GM12864 (cell line): ENCODE measurements at regions not wholly inside any gene's neighbourhood (a gene's known extent, or its start where the extent isn't known, plus 50 kb on each side); places are given as distances from the start of the nearest gene placed in this dataset.

ENCODE experiments used
- DNase-seq: peaks from one replicate; pipeline ENCODE4 v3.0.0-alpha.2; 2011; ENCODE audit warnings: low read depth
- H3K4me3 ChIP-seq: 2 replicates; pipeline ENCODE4 v1.5.1; 2011; ENCODE audit warnings: mild to moderate bottlenecking, low read depth, low read length, control low read depth
- TF ChIP-seq, protein P1 (sequence below): IDR thresholded peaks from 2 replicates; pipeline ENCODE4 v1.5.1; 2011; ENCODE audit warnings: low read depth, mild to moderate bottlenecking, moderate library complexity, low read length, control low read depth, inconsistent platforms; ENCODE audit errors: missing control alignments

GRCh38 chr16:59514651-59515050, 780.5 kb upstream of the GOT2 start:
- DNase-seq = no peak
- H3K4me3 ChIP-seq = no peak overlapping the region
- TF ChIP-seq, protein P1, sequence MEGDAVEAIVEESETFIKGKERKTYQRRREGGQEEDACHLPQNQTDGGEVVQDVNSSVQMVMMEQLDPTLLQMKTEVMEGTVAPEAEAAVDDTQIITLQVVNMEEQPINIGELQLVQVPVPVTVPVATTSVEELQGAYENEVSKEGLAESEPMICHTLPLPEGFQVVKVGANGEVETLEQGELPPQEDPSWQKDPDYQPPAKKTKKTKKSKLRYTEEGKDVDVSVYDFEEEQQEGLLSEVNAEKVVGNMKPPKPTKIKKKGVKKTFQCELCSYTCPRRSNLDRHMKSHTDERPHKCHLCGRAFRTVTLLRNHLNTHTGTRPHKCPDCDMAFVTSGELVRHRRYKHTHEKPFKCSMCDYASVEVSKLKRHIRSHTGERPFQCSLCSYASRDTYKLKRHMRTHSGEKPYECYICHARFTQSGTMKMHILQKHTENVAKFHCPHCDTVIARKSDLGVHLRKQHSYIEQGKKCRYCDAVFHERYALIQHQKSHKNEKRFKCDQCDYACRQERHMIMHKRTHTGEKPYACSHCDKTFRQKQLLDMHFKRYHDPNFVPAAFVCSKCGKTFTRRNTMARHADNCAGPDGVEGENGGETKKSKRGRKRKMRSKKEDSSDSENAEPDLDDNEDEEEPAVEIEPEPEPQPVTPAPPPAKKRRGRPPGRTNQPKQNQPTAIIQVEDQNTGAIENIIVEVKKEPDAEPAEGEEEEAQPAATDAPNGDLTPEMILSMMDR = no peak

DNA sequence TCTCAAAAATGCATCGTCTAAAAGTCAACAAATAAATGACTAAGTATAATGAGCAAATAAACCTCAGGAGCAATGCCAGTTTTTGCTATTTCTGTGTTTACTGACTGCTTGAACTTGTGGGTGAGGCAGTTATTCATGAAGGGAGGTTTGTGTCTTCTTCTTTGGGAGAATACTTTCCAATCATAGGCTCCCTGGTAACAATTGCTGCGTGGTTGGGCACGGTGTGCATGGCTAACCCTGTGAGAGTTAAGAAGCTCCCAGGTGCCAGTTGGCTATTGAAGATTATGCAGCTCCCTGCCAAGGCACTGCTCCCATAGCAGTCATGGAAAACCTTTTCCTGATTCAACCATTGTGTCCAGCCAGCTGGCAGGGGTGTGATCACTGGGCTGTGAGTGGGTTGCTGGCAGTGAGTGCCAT, 775.9 kb upstream of the GOT2 start:
- no peak for DNase-seq
- TF ChIP-seq, protein P1 = no peak

GRCh38 chr16:59500601-59501000, 766.5 kb upstream of the GOT2 start:
- no peak overlapping the region for H3K4me3 ChIP-seq
- TF ChIP-seq, protein P1 = no peak
- no peak for DNase-seq

More for the DNA sequence above, 775.9 kb upstream of the GOT2 start:
- no peak overlapping the region for H3K4me3 ChIP-seq

- TF ChIP-seq, protein P1 = no peak
- DNase-seq = no peak
- no peak overlapping the region for H3K4me3 ChIP-seq
Observed at GRCh38 chr16:59487067-59487466, 753.0 kb upstream of the GOT2 start.

DNA sequence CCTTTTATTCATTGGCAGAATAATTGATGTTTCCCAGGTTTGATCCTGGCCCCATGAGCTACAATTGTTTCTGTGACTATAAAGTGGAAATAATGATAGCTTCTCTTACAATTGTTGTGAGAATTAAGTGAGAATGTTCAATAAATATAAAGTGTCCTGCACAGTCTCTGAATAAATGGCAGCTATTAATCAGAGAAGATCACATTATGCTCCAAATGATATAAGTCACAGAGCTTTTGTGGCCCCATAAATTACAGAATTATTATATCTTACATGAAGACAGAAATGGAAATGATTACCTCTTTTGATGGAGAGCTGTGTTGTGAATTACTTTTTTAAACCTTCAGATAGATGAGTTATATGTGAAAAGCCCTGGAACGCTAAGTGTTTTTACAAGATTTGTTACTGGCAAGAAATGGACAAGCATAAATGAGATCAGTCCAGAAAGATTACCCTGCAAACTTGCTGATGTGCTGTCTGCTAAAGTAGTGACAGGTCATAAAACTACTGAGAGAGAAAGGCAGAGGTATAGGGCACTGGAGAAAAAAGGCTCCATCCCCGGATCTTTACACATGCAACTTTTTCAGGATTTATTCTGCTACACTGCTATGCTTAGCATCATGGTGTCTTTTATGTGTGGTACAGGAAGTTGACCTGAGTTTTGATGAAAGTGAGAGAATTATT, 750.9 kb upstream of the GOT2 start:
- TF ChIP-seq, protein P1 = no peak
- no peak overlapping the region for H3K4me3 ChIP-seq
- DNase-seq = no peak

GRCh38 chr16:59478838-59479237, 744.7 kb upstream of the GOT2 start:
- no peak overlapping the region for H3K4me3 ChIP-seq
- TF ChIP-seq, protein P1 = no peak
- no peak for DNase-seq

DNA sequence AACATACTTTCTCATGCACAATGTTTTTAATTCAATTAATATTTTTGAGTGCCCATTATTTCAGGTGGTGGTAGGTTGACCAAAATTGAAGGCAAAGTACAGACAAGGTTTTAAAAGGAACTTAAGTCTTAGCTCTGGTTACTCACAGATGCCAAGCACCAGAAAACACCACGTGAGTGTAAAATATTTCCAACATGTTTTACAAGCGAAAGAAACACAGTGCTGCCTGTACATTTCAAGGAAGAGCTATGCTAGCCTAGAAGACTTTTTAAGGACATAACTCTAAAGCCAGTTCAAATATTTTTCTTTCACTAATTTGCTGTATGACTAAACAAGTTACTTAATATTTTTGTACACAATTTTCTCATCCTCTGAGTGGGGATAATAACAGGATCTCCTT, 736.4 kb upstream of the GOT2 start:
- TF ChIP-seq, protein P1 = no peak
- H3K4me3 ChIP-seq = no peak overlapping the region
- DNase-seq = no peak
